Stimulated activated naive CD8-positive, alpha-beta T cell treated with anti-CD3 and anti-CD28 coated beads, Interleukin-15, Interleukin-2, amounts not matched to agents 100 ng/mL and 50 ng/mL, for 24 hours (primary cell): ENCODE measurements at regions not wholly inside any gene's neighbourhood (a gene's known extent, or its start where the extent isn't known, plus 50 kb on each side); places are given as distances from the start of the nearest gene placed in this dataset.

Experiments
- H3K27ac Mint-ChIP-seq: one replicate; pipeline ENCODE4 v1.8.0; 2021; ENCODE audit warnings: mild to moderate bottlenecking, mixed read lengths
- H3K27me3 Mint-ChIP-seq: one replicate; pipeline ENCODE4 v1.8.0; 2021; ENCODE audit warnings: mixed read lengths
- H3K36me3 Mint-ChIP-seq: one replicate; pipeline ENCODE4 v1.8.0; 2021; ENCODE audit warnings: low read depth, mixed read lengths
- H3K4me1 Mint-ChIP-seq: one replicate; pipeline ENCODE4 v1.8.0; 2021; ENCODE audit warnings: low read depth, mixed read lengths
- H3K4me3 Mint-ChIP-seq: one replicate; pipeline ENCODE4 v1.8.0; 2021; ENCODE audit warnings: mild to moderate bottlenecking, mixed read lengths
- H3K9me3 Mint-ChIP-seq: one replicate; pipeline ENCODE4 v1.8.0; 2021; ENCODE audit warnings: mixed read lengths

DNA sequence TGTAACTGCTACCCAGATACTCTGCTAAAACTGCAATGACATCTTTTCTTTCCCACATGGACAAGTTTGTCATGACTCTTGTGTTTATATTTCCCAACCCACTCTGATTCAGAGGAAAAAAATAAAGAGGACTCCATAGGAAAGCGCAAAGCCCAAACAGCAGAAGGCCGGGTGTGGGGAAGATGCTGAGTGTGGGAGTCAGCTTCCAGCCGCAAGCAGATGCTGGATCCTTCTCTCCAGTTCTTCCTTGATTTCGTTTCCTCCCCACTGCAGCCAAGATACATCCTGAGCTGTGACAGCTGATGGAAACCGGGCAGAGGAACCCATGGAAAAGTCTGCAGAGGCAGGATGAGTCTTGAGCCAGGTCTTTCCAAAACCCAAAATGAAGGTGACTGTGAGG, 498.2 kb downstream of the PLPP3 start:
- Mint-ChIP-seq H3K4me3 (no peak overlapping the region), H3K27me3 (no peaks in the 10 kb centered on the region), H3K9me3 (no peaks in the 10 kb centered on the region), H3K36me3 (no peaks in the 10 kb centered on the region), H3K4me1 (no peaks in the 10 kb centered on the region), H3K27ac (no peak overlapping the region)

DNA sequence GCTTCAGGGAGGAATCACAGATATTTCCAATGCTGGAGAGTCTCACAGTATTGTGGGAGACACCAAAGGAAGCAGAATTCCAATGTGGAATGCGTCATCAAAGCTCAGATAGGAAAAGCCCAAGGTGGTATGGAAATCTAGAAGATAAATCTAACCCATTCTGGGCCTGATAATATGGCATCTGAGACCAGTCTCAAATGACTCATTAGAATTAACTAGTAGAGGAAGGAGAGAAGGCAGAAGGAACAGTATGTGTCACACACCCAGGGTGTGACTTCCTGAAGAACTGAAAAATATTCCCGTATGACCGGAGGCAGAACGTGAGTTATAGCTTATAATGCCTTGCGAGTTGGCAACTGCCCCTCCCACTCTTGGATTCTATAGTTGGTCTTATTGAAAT, 499.2 kb downstream of the PLPP3 start:
- Mint-ChIP-seq H3K4me3 (no peak overlapping the region), H3K27me3 (no peaks in the 10 kb centered on the region), H3K4me1 (no peaks in the 10 kb centered on the region), H3K9me3 (no peaks in the 10 kb centered on the region), H3K36me3 (no peaks in the 10 kb centered on the region), H3K27ac (no peak overlapping the region)

DNA sequence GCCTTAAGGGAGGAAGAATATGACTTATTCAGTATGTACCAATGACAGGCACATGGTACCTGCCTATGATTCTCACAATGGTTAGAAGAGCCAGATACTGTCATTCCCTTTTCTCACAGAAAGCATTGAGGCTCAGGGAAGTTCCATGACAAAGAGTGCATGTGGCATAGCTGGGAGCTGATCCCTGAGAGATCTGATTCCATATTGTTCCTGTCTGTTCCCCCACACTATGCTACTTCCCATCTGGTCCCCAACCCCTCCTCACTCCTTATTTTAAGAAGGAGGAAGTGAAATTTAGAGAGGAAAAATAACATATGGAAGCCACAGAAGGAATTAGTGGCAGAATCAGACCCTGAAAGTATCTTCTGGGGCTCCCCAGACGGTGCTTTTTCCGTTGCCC, 500.0 kb downstream of the PLPP3 start:
- Mint-ChIP-seq H3K27ac (no peak overlapping the region), H3K4me3 (no peak overlapping the region), H3K27me3 (no peaks in the 10 kb centered on the region), H3K36me3 (no peaks in the 10 kb centered on the region), H3K4me1 (no peaks in the 10 kb centered on the region), H3K9me3 (no peaks in the 10 kb centered on the region)

DNA sequence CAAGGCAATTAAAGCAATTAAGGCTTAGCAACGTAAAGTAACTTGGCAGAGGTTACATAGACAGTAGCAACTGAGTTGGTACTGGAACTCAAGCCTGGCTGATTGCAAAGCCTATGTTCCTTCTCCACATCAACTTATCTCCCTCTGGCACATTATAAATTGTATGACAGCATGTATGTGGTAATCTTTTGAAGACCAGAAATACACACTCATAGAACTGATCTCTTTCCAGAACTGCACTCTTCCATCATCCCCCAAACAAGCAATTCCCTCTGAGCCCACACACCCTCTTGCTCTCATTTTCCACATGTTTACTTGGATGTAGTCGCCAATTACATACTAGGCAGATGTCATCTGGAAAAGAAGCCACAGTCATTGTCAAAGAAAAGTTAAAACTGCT, 502.2 kb downstream of the PLPP3 start:
- Mint-ChIP-seq H3K27ac (no peak overlapping the region), H3K27me3 (no peaks in the 10 kb centered on the region), H3K9me3 (no peaks in the 10 kb centered on the region), H3K36me3 (no peaks in the 10 kb centered on the region), H3K4me3 (no peak overlapping the region), H3K4me1 (no peaks in the 10 kb centered on the region)

DNA sequence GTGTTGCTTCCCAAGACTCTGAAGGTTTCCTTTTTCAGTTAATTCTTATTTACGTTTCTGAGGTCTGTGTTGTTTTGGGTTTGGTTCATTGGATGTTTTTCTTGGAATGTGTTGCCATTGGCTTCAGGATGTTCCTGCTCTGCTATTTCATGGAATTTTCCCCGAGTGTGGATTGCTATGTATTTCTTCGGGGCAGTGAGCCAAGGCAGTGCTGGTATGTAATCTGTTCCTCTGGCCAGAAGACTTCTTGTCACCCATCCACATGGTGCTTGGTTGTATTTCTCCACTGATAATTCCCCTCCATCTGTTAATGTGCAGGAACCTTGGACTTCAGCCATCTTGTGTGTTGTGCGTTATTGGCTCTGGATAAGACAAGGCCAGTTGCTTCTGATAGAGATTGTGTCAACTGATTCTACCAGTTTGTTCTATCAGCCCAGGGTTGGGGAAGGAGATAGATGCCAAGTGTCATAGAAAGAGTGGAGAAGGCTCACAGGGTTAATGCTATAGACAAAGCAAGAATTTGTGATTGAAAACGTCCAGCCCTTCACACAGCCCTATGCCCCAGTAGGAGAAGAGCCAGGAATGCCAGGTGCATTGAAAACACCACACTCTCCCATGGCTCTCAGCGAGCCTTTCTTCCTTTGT, 505.2 kb downstream of the PLPP3 start:
- no peaks in the 10 kb centered on the region for H3K4me1 Mint-ChIP-seq
- H3K36me3 Mint-ChIP-seq, result no peaks in the 10 kb centered on the region
- no peaks in the 10 kb centered on the region for H3K27me3 Mint-ChIP-seq
- no peaks in the 10 kb centered on the region for H3K9me3 Mint-ChIP-seq
- no peak overlapping the region for H3K27ac Mint-ChIP-seq
- no peak overlapping the region for H3K4me3 Mint-ChIP-seq

DNA sequence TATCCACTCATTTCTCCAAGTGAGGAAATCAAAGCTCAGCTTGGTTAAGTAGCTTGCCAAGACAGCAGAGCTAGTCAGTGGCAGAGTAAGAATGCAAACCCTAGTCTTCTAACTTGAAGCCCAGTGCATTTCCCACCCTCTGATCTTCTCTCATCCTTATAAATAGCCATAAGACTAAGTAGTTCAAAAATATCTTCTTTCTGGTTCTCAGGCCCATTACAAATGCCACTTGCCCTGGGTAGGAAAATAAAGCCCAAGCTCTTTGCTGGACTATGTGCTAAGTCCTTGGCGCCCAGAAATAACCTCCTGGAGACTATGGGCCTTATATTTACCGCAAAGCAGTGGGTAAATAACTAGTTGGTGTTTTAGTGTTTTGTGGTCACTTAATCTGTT, 505.8 kb downstream of the PLPP3 start:
- H3K9me3 Mint-ChIP-seq, result no peaks in the 10 kb centered on the region

DNA sequence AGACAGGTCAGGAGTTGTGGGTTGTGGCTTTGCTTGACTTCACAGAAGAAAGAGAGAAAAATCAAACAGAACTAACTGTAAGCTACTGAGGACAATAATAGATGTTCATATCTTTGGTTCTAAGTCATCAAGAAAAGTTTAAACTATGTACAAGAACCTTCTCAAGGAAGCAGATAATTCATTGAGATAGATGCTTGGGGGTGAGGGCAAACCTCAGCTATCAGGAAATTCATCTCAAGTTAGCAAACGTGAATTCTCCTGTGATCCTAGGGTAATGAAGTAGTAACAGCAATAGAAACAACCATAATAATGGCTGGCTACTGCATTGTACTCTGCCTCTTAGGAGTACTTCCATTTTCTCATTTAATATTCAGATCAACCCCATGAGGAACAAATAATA, 506.2 kb downstream of the PLPP3 start:
- Mint-ChIP-seq H3K27ac (no peak overlapping the region), H3K4me1 (no peaks in the 10 kb centered on the region), H3K9me3 (no peaks in the 10 kb centered on the region), H3K36me3 (no peaks in the 10 kb centered on the region), H3K27me3 (no peaks in the 10 kb centered on the region), H3K4me3 (no peak overlapping the region)

More for the DNA sequence above, 505.8 kb downstream of the PLPP3 start:
- Mint-ChIP-seq H3K4me1 (no peaks in the 10 kb centered on the region), H3K27ac (no peak overlapping the region), H3K36me3 (no peaks in the 10 kb centered on the region), H3K27me3 (no peaks in the 10 kb centered on the region), H3K4me3 (no peak overlapping the region)

DNA sequence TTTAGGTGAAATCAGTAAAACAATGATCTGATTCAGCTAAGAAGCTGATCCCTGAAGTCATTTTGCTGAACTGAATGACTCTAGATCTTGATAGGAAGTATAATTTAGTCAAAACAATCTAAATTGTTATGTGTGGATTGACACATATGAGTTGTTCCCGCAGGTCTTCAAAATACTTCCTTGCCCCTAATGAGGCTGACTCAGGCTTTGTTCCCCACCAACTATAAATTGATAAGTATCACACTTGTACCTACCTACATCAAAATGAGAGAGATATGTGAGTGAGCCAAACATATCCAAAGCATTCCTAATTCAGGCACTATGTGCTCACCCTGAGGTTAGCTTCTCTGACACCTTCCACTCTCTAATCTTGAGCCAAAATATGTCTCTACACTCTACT, 507.1 kb downstream of the PLPP3 start:
- Mint-ChIP-seq H3K27ac (no peak overlapping the region), H3K9me3 (no peaks in the 10 kb centered on the region)

DNA sequence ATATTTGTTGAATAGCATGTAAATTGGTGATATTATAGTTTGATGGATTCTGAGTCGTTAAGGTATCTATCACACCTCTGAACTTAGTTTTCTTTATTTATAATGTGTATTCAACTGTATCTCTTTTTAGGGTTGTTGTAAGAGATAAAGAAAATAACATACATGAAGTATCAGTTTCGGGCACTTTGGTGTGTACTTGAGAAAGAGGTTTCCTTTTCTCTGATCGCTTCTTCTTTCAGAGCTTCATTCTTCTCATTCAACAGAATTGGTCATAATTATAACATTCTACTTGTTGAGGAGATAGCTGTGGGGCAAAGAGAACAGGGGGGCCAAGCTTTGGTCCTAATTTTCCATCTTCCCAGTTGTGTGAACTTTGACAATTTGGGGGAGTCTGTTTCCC, 508.0 kb downstream of the PLPP3 start:
- H3K36me3 Mint-ChIP-seq, result no peaks in the 10 kb centered on the region
- no peaks in the 10 kb centered on the region for H3K9me3 Mint-ChIP-seq
- H3K27me3 Mint-ChIP-seq, result no peaks in the 10 kb centered on the region
- H3K4me1 Mint-ChIP-seq, result no peaks in the 10 kb centered on the region
- H3K4me3 Mint-ChIP-seq, result no peak overlapping the region
- no peak overlapping the region for H3K27ac Mint-ChIP-seq

More for the DNA sequence above, 507.1 kb downstream of the PLPP3 start:
- Mint-ChIP-seq H3K4me1 (no peaks in the 10 kb centered on the region), H3K36me3 (no peaks in the 10 kb centered on the region), H3K27me3 (no peaks in the 10 kb centered on the region), H3K4me3 (no peak overlapping the region)

DNA sequence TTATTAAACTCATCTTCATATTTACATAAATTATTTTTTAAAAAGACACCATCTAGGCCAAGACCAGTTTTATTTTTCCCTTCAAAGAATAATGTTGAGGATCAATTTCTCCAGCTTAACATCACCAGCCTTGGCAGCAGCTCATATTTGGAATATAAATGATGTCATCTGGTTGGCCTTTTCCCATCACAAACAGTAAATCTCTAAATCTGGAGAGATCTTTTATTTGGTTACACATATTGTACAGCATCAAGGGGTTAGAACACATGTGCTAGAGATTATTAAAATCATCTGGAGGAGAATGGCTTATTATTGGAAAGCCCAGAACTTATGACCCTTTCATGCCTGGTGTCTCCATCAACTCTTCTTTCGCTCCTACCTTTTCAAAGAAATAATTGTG, 508.8 kb downstream of the PLPP3 start:
- Mint-ChIP-seq H3K4me1 (no peaks in the 10 kb centered on the region), H3K9me3 (no peaks in the 10 kb centered on the region), H3K4me3 (no peak overlapping the region), H3K27me3 (no peaks in the 10 kb centered on the region), H3K27ac (no peak overlapping the region), H3K36me3 (no peaks in the 10 kb centered on the region)

DNA sequence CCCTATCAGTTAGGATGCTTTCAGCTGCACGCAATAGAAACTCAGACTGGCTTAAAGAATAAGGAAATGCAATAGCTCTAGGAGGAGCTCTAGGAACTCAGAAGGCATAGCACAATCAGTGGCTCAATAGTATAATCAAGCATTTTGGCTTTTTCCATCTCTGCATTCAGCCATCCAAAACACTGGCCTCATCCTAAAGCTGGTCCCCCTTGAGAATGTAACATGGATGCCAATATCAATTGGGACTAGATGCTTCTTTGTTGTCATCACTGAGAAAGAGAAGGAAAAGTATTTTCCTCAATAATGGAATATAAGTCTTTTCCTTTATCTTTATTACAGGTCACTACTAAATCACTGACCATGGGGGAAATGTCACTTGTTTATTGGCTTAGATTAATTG, 509.5 kb downstream of the PLPP3 start:
- H3K36me3 Mint-ChIP-seq, result no peaks in the 10 kb centered on the region
- no peaks in the 10 kb centered on the region for H3K4me1 Mint-ChIP-seq
- H3K4me3 Mint-ChIP-seq, result no peak overlapping the region
- no peaks in the 10 kb centered on the region for H3K27me3 Mint-ChIP-seq
- H3K9me3 Mint-ChIP-seq, result no peaks in the 10 kb centered on the region
- no peak overlapping the region for H3K27ac Mint-ChIP-seq

DNA sequence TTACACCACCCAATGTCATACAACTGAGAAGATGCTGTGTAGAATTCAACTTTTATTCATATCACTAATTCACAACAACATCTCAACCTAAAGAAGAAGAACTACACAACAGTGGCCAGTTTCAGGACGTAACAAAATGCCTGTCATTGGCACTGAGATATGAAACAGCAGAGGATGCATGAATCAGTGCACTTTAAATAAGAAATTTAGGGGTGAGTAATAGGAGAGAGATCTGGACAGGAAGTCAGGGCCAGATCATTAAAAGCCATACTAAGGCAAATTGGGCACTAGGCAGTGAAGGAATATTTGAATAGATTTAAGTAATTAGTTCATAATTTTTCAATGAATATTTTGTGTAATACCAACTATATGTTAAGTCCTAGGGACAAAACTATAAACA, 510.5 kb downstream of the PLPP3 start:
- Mint-ChIP-seq H3K27ac (no peak overlapping the region), H3K4me3 (no peak overlapping the region), H3K36me3 (no peaks in the 10 kb centered on the region), H3K27me3 (no peaks in the 10 kb centered on the region), H3K4me1 (no peaks in the 10 kb centered on the region), H3K9me3 (no peaks in the 10 kb centered on the region)

DNA sequence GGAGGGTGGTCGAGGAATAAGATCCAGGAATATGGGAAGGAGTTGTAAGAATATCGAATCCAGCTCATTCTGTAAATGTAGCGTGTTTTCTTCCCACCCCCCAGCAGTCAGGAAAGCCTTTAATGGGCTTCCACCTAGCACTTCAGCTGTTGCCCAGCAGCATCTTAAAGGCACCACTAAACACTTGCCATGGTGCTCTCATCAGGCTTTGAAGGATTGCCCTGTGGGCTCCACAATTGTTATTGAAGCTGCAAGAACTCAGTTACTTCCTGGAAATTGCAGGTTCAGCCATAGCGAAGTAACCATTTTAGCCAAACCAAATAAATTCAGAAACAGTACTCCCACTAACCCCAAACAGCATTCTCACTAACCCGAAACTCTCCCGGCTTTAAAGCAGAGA, 511.2 kb downstream of the PLPP3 start:
- Mint-ChIP-seq H3K9me3 (no peaks in the 10 kb centered on the region), H3K27ac (no peak overlapping the region), H3K27me3 (no peaks in the 10 kb centered on the region), H3K36me3 (no peaks in the 10 kb centered on the region), H3K4me3 (no peak overlapping the region), H3K4me1 (no peaks in the 10 kb centered on the region)

DNA sequence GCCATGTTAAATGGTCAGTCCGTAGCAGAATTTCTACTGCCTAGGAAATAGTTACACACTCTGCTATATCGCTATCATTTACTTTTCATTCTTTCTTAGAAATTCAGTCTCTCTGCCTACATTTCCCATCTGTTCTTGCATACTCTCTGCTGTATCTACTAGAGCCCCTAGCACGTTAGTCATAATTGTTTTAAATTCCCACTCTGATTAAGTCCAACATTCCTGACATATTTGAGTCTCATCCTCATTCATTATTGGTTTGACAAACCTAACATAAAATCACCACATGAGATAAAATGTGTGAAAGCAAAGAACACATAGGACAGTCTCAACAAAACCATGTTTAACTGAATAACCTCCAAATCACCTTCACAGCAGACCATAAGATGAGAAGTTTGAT, 513.6 kb downstream of the PLPP3 start:
- H3K9me3 Mint-ChIP-seq, result no peaks in the 10 kb centered on the region
- no peaks in the 10 kb centered on the region for H3K27me3 Mint-ChIP-seq
- no peaks in the 10 kb centered on the region for H3K36me3 Mint-ChIP-seq
- H3K27ac Mint-ChIP-seq, result no peak overlapping the region
- no peaks in the 10 kb centered on the region for H3K4me1 Mint-ChIP-seq
- no peak overlapping the region for H3K4me3 Mint-ChIP-seq

DNA sequence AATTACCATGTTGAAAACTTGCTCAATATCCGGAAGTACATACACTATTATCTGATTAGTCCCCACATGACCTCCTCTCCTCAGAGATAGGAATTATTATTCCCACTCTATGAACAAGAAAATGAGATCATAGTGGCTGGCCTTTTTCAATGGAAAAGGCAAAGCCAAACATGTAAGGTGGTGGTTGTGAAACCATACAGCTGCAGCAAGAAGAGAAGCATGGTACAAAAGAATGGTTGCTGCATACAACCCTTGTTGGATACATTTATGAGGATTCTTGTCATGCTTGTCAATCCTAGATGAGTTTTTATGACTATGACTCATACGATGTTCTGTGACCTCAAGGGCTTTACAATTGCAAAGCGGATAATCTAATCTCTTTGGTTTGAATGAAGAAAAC, 514.7 kb downstream of the PLPP3 start:
- no peaks in the 10 kb centered on the region for H3K9me3 Mint-ChIP-seq
- H3K4me1 Mint-ChIP-seq, result no peaks in the 10 kb centered on the region
- no peaks in the 10 kb centered on the region for H3K27me3 Mint-ChIP-seq
- H3K27ac Mint-ChIP-seq, result no peak overlapping the region
- no peaks in the 10 kb centered on the region for H3K36me3 Mint-ChIP-seq
- H3K4me3 Mint-ChIP-seq, result no peak overlapping the region

DNA sequence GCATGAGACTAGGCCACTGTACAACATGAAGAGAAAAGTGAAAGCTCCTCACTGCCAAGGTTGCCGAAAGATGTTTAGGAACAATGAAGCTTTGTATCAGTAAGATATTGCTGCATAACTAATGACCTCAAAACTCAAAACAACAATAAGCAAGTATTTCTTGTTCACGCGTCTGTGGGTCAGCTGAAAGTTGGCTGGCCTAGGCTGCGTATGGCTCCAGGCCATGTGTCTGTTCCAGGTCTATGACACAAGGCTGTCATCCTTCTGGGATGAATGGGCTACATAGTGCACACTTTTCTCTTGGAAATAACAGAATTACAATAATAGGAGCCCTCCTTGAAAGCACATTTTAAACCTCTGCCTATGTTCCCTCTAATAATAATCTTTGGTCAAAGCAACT, 515.9 kb downstream of the PLPP3 start:
- Mint-ChIP-seq H3K27me3 (no peaks in the 10 kb centered on the region), H3K4me1 (no peaks in the 10 kb centered on the region), H3K27ac (no peak overlapping the region), H3K36me3 (no peaks in the 10 kb centered on the region), H3K9me3 (no peaks in the 10 kb centered on the region), H3K4me3 (no peak overlapping the region)
